Hematopoietic multipotent progenitor cell treated with erythropoietin and hydrocortisone succinate and interleukin-3 and kit ligand, for 4 days (in vitro differentiated cells): ENCODE measurements at regions not wholly inside any gene's neighbourhood (a gene's known extent, or its start where the extent isn't known, plus 50 kb on each side); places are given as distances from the start of the nearest gene placed in this dataset.

Experiments
- DNase-seq: peaks from one replicate; pipeline ENCODE4 v3.0.0-alpha.2; 2015

- no peak for DNase-seq
Measured at GRCh38 chr15:70469651-70470555, 293.5 kb downstream of the UACA start.

DNA sequence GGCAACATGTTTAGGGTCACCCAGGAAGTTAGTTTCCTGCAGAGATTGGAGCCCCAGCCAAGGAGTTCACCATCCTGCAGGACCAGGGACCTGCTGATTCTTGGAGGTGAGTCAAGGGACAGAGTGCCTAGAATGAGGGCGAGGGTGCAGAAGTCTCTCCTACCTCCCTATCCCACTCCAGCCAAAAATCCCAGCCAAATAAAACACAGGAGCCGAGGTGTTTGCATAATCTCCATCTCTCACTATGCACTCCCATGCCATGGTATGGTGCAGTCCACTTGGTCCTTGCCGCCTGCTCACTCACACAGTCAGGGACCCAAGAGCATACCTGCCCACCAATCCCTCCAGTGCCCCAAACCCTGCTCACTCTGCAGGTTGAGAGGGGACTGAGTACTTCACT is 294.2 kb downstream of the UACA start:
- DNase-seq: no peak

DNA sequence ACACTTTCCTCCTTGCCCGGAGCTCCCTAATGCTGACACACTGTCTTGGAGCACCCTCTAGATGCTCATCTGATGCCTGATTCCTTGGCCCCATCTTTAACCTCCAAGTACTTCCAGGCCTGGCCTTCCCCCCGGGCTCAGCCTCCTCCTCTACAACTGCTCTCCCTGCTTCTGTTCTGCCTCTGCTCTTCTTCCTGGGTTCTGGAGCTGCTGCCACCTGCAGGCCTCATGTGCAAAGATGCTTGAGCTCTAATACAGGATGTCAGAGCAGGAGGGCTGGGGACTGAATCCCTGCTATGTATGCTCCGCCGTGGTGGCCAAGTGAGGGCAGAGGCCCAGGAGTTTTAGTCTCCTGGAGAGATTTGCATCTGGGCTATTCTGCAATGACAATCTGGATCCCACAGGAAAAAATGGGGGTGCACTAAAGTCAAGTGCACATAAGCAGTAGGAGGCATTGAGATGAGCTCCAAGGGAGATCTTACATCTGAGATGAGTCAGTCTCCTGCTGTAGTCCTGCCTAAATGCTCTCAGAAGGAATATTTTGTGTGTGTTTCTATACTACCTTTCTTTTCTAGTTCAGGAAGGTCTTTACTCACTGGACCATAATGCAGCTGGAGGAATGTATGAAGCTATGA is 296.3 kb downstream of the UACA start:
- peak; percentile 85 for DNase-seq

- peak; percentile 38 for DNase-seq
Measured at GRCh38 chr15:70466305-70466704, 297.1 kb downstream of the UACA start.

DNA sequence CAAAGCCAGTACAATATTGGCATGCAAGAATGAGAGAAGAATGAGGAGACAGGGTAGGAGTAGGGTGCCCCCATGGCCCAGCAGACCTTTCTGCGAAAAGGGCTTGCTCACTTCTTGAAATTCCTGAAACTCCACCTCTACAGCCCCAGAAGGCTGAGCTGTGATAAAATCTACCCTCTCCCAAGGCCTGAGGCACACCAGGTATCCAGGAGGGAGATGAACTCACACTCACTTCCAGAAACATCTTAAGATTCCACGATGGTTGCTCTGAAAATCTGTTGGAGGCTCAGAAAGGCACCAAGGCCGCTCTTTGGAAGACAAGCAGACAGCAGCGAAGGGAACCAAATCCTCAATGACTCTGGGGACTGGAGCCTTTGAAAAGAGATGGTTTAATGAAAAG is 297.5 kb downstream of the UACA start:
- DNase-seq: no peak

GRCh38 chr15:70463453-70463834 is 299.9 kb downstream of the UACA start:
- peak; percentile 89 for DNase-seq

DNA sequence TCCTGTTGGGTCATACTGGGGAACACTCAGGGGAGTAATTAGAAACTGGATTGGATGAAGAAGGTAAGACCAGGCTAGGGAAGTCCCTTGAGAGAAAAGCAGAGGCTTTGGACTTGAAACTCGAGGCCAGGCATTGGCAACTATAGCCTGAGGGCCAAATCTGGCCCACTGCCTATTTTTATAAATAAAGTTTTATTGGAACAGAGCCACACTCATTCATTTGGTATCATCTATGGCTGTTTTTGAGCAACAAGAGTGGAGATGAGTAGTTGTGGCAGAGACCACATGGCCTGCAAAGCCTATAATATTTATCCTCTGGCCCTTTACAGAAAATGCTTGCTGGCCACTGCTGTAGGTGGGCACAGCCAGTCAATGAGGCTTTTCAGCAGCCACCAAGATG is 301.4 kb downstream of the UACA start:
- DNase-seq: no peak

DNA sequence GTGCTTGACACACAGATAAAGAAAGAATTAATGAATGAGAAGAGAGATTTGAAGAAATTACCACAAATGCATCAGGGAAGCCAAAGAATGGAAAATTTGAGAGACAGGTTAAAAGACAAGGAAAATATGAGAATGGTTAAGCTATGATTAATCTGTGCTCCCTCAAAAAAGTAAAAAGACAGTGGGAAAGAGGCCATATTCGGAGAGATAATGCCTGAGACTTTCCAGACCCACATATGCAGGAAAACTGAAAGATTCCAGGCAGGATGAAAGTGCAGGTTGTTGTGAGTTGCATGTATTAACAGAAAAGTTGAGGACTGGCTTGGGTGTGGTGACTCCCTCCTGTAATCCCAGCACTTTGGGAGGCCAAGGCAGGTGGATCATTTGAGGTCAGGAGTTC is 302.3 kb downstream of the UACA start:
- no peak for DNase-seq

GRCh38 chr15:70459312-70459711 is 304.0 kb downstream of the UACA start:
- DNase-seq: no peak

DNA sequence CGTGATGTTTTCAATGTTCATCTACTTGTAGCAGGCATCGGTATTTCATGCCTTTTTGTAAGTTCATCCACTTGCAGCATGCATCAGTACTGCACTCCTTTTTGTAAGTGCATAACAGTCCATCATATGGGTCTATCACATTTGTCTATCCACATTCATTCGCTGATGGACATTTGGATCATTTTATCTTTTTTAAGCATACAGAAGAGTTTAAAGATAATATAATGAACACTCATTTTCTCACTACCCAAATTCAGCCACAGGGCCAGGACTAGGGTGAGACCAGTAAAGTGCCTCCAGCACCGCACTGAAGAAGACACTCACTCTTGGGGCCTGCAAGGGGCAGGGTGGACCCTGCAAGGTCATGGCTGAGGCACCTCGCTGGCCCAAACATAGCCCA is 309.6 kb downstream of the UACA start:
- DNase-seq: no peak

DNA sequence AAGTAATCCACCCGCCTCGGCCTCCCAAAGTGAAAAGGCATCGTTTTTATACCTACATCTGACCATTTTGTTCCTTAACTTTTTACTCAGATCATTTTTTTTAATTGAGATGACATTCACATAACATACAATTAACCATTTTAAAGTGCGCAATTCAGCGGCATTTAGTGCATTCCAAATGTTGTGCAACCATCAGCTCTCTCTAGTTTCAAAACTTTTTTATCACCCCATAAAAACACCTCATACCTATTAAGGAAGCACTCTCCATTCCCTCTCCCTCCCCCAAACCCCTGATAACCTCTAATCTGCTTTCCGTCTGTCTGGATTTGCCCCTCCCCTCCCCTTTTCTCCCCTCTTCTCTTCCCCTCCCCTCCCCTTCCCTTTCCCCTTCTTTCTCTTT is 310.1 kb downstream of the UACA start:
- no peak for DNase-seq

GRCh38 chr15:70451821-70452653 is 311.3 kb downstream of the UACA start:
- DNase-seq: no peak

GRCh38 chr15:70450142-70450443 is 313.3 kb downstream of the UACA start:
- no peak for DNase-seq

- no peak for DNase-seq
Measured at GRCh38 chr15:70449311-70450141, 313.8 kb downstream of the UACA start.

GRCh38 chr15:70447928-70448698 is 315.2 kb downstream of the UACA start:
- peak; percentile 99 for DNase-seq

GRCh38 chr15:70447521-70447920 is 315.8 kb downstream of the UACA start:
- no peak for DNase-seq

DNA sequence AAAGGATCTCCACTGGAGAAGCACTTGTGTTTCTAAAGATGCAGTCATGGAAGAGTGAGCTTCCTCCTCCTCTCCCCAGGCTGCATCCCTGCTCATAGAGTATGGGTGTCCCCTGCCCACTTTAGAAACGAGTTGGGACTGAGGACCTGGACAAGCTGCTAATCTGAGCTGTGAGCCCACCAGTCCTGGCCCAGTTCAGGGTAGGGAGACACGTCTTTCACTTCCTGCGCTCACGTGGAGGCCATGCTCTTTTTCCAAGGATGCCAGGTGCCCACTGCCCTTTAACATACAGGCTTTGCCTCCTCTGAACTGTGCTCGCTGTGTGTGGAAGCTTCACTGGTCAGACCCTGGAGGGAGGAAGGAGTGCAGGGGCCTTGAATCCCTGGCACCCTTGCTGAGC is 316.3 kb downstream of the UACA start:
- no peak for DNase-seq

GRCh38 chr15:70443486-70444273 is 319.7 kb downstream of the UACA start:
- peak; percentile 57 for DNase-seq

GRCh38 chr15:70442616-70443321 is 320.6 kb downstream of the UACA start:
- DNase-seq: no peak

DNA sequence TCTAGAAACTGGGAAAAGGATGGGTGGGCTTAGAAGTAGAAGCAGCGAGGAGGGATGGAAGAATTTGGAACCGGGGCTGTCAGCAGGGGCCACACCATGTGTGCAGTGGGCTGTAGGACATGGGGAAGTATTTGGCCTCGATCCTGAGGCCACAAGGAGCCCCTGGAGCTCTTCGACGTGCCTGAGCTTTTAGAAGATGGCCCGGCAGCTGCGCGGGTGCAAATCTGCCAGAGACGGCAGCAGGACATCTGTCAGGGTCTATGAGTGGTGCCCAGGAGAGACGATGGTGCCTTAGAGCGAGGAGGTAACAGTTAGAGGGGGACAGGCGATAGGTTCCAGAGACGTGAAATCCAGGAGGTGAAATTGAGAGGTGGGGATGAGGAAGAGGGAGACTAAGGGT is 321.1 kb downstream of the UACA start:
- no peak for DNase-seq
